SK-N-SH (cell line): ENCODE measurements at regions not wholly inside any gene's neighbourhood (a gene's known extent, or its start where the extent isn't known, plus 50 kb on each side); places are given as distances from the start of the nearest gene placed in this dataset.

Source experiments
- CTCF ChIA-PET: fragments of 300-600, 350-600 bp; formaldehyde crosslinking; extraction: SDS; loops from one replicate; lab custom pipeline; 2021; lab: Yijun Ruan, JAX
- POLR2A ChIA-PET: fragments of 350-600 bp; sonication (Branson Sonifier 250); formaldehyde crosslinking; extraction: SDS; loops from one replicate; lab custom pipeline; 2020; ENCODE audit warnings: antibody characterized with exemption, inconsistent platforms; lab: Yijun Ruan, JAX
- DNase-seq: peaks from one replicate; pipeline ENCODE4 v3.0.0; 2012
- H2AFZ ChIP-seq: fragments of 200-600 bp; sonication (generic); 2 replicates; pipeline ENCODE4 v1.8.1; 2016; ENCODE audit warnings: antibody characterized with exemption, mild to moderate bottlenecking, low read depth
- H3F3A ChIP-seq: fragments of 200-600 bp; sonication (generic); replicated peaks from 2 replicates; pipeline ENCODE3; 2016; ENCODE audit warnings: antibody characterized with exemption, mild to moderate bottlenecking; ENCODE audit not compliant: insufficient read depth
- H3K27ac ChIP-seq, 2 experiments: fragments of 200-500 bp in 1 of 2; fragments of 200-600 bp in 1 of 2; sonication (Bioruptor generic) in 1 of 2; sonication (generic), shearing (Covaris generic) in 1 of 2; 2 replicates each; pipeline versions ENCODE4 v1.5.1 to v1.6.1; 2014 to 2016; ENCODE audit warnings: low read depth in 2 of 2, inconsistent platforms in 1 of 2, low read length in 1 of 2, mild to moderate bottlenecking in 1 of 2, mixed read lengths in 1 of 2
- H3K27me3 ChIP-seq: fragments of 200-600 bp; sonication (generic), shearing (Covaris generic); 2 replicates; pipeline ENCODE4 v1.6.1; 2016; ENCODE audit warnings: mixed run types; ENCODE audit not compliant: insufficient read depth
- H3K36me3 ChIP-seq, 2 experiments: fragments of 200-500 bp in 1 of 2; fragments of 200-600 bp in 1 of 2; sonication (Bioruptor generic) in 1 of 2; sonication (generic) in 1 of 2; replicated peaks in 1 of 2; 2 replicates each; pipeline versions ENCODE3 to v1.5.1; 2014 to 2016; ENCODE audit warnings: low read length in 1 of 2, mild to moderate bottlenecking in 1 of 2; ENCODE audit not compliant: insufficient read depth in 2 of 2, control insufficient read depth in 1 of 2
- H3K4me1 ChIP-seq, 2 experiments: fragments of 200-500 bp in 1 of 2; fragments of 200-600 bp in 1 of 2; sonication (Bioruptor generic) in 1 of 2; sonication (generic), shearing (Covaris generic) in 1 of 2; 2 replicates each; pipeline versions ENCODE4 v1.5.1 to v1.6.1; 2014 to 2016; ENCODE audit warnings: low read depth in 1 of 2, low read length in 1 of 2, mixed run types in 1 of 2; ENCODE audit not compliant: insufficient read depth in 2 of 2, control insufficient read depth in 1 of 2
- H3K4me2 ChIP-seq: fragments of 200-600 bp; sonication (generic), shearing (Covaris generic); 2 replicates; pipeline ENCODE4 v1.6.1; 2017; ENCODE audit warnings: mixed run types
- H3K4me3 ChIP-seq, 2 experiments: fragments of 200-500 bp in 1 of 2; fragments of 200-600 bp in 1 of 2; sonication (Bioruptor generic) in 1 of 2; sonication (generic), shearing (Covaris generic) in 1 of 2; 2 replicates each; pipeline versions ENCODE4 v1.5.1 to v1.8.1; 2014 to 2016; ENCODE audit warnings: low read depth in 2 of 2, inconsistent platforms in 1 of 2, low read length in 1 of 2, mild to moderate bottlenecking in 1 of 2, mixed read lengths in 1 of 2, moderate library complexity in 1 of 2
- H3K79me2 ChIP-seq: fragments of 200-600 bp; sonication (generic); 2 replicates; pipeline ENCODE4 v1.8.1; 2017; ENCODE audit warnings: mild to moderate bottlenecking; ENCODE audit not compliant: insufficient read depth
- H3K9ac ChIP-seq: fragments of 200-600 bp; sonication (generic); 2 replicates; pipeline ENCODE4 v1.6.1; 2017; ENCODE audit warnings: mixed run types
- H3K9me2 ChIP-seq: fragments of 200-600 bp; sonication (generic); 2 replicates; pipeline ENCODE4 v1.6.1; 2017; ENCODE audit warnings: mixed run types
- H3K9me3 ChIP-seq: fragments of 200-600 bp; sonication (generic); 2 replicates; pipeline ENCODE4 v1.6.1; 2017; ENCODE audit warnings: mixed run types, mild to moderate bottlenecking, moderate library complexity
- H4K20me1 ChIP-seq: fragments of 200-600 bp; sonication (generic); 2 replicates; pipeline ENCODE4 v1.6.1; 2017; ENCODE audit warnings: mild to moderate bottlenecking, mixed run types; ENCODE audit not compliant: insufficient read depth
- CHD2 ChIP-seq: fragments of 150-350 bp; IDR thresholded peaks from 2 replicates; pipeline ENCODE4 v1.6.1; 2018; ENCODE audit warnings: low read length; ENCODE audit not compliant: partially characterized antibody
- ELF1 ChIP-seq: IDR thresholded peaks from 2 replicates; pipeline ENCODE4 v1.4.0; 2012
- FOSL2 ChIP-seq: IDR thresholded peaks from 2 replicates; pipeline ENCODE4 v1.4.0; 2012; ENCODE audit warnings: low read depth, mild to moderate bottlenecking, moderate library complexity, borderline replicate concordance
- GABPA ChIP-seq: IDR thresholded peaks from 2 replicates; pipeline ENCODE4 v1.4.0; 2012; ENCODE audit warnings: low read depth, mild to moderate bottlenecking
- GATA2 ChIP-seq: sonication (generic); formaldehyde crosslinking; IDR thresholded peaks from 2 replicates; pipeline ENCODE4 v1.5.0; 2020; ENCODE audit warnings: mild to moderate bottlenecking, missing genetic modification reagents
- JUND ChIP-seq: IDR thresholded peaks from 2 replicates; pipeline ENCODE4 v1.4.0; 2012
- MEF2A ChIP-seq: IDR thresholded peaks from 2 replicates; pipeline ENCODE4 v1.4.0; 2012; ENCODE audit warnings: low read depth, borderline replicate concordance
- MXI1 ChIP-seq: IDR thresholded peaks from 2 replicates; pipeline ENCODE4 v1.6.1; 2012; ENCODE audit warnings: mild to moderate bottlenecking, low read depth, low read length, improper control_type of control experiment
- RAD21 ChIP-seq: IDR thresholded peaks from 2 replicates; pipeline ENCODE4 v1.6.1; 2012; ENCODE audit warnings: mild to moderate bottlenecking, low read length
- RXRA ChIP-seq: IDR thresholded peaks from 2 replicates; pipeline ENCODE4 v1.4.0; 2012; ENCODE audit warnings: low read depth, mild to moderate bottlenecking, borderline replicate concordance
- USF1 ChIP-seq: IDR thresholded peaks from 2 replicates; pipeline ENCODE4 v1.4.0; 2012; ENCODE audit warnings: low read depth, borderline replicate concordance
- USF2 ChIP-seq: fragments of 150-350 bp; IDR thresholded peaks from 2 replicates; pipeline ENCODE4 v1.6.1; 2017; ENCODE audit warnings: antibody characterized with exemption, low read length, low read depth, borderline replicate concordance
- YY1 ChIP-seq: IDR thresholded peaks from 2 replicates; pipeline ENCODE4 v1.4.0; 2012; ENCODE audit warnings: low read depth, mild to moderate bottlenecking
- ZBTB33 ChIP-seq: IDR thresholded peaks from 2 replicates; pipeline ENCODE4 v1.4.0; 2012; ENCODE audit warnings: low read depth, borderline replicate concordance
- WGBS: methylation state at CpG from one replicate; pipeline ENCODE4 v1.1.6; 2017; ENCODE audit warnings: low lambda C conversion rate; 5-methylcytosine and 5-hydroxymethylcytosine counted together

GRCh38 chr3:13144163-13145023, 71.2 kb upstream of the IQSEC1 start (continued):
- TF ChIP-seq ZBTB33: no peak

- Histone ChIP-seq H3F3A (no peaks in the 10 kb centered on the region), H4K20me1 (no peaks in the 10 kb centered on the region), H3K4me3 (no peak overlapping the region), H3K27ac (no peak overlapping the region), H3K4me2 (no peak overlapping the region), H3K27me3 (no peaks in the 10 kb centered on the region), H3K9me2 (no peaks in the 10 kb centered on the region), H3K79me2 (no peaks in the 10 kb centered on the region), H3K36me3 (no peaks in the 10 kb centered on the region), H2AFZ (no peak overlapping the region), H3K4me1 (no peaks in the 10 kb centered on the region; a peak in 1 of 4 replicates), H3K9ac (no peak overlapping the region), H3K9me3 (no peaks in the 10 kb centered on the region)
- TF ChIP-seq ELF1 (no peak), USF1 (0 out of 2 replicates have a peak, but pooled peaks have one; percentile 9)
- ChIA-PET CTCF (interaction anchor here (1.0 kb wide), 1 partner anchor 11 kb away, joined by 3 read pairs; no protein-coding TSS in a partner anchor), POLR2A (no interaction called here)
- WGBS: 49% methylated on average over 5 of the region's 7 CpGs
- no peak for DNase-seq
Observed at GRCh38 chr3:13143381-13144004, 70.3 kb upstream of the IQSEC1 start.

- Histone ChIP-seq H4K20me1 (no peaks in the 10 kb centered on the region), H3K79me2 (no peaks in the 10 kb centered on the region), H3K27ac (no peak overlapping the region), H3K4me1 (no peaks in the 10 kb centered on the region), H2AFZ (no peak overlapping the region), H3K9me3 (no peaks in the 10 kb centered on the region), H3K27me3 (no peaks in the 10 kb centered on the region), H3K9me2 (no peaks in the 10 kb centered on the region), H3K9ac (no peak overlapping the region), H3K4me3 (no peak overlapping the region), H3K36me3 (no peaks in the 10 kb centered on the region), H3F3A (no peaks in the 10 kb centered on the region), H3K4me2 (no peak overlapping the region)
- ChIA-PET POLR2A (no interaction called here), CTCF (interaction anchor here (1.0 to 1.2 kb wide), 2 partner anchors 11 to 50 kb away, joined by 3 to 4 read pairs; no protein-coding TSS in a partner anchor)
- no peak for DNase-seq
- 52% methylated on average over 9 of the region's 9 CpGs for WGBS
- TF ChIP-seq USF1: no peak
- no peak for TF ChIP-seq YY1
- no peak for TF ChIP-seq MXI1
- no peak for TF ChIP-seq USF2
- no peak for TF ChIP-seq FOSL2
- no peak for TF ChIP-seq MEF2A
- no peak for TF ChIP-seq JUND
- TF ChIP-seq CHD2: no peak
- no peak for TF ChIP-seq GATA2 (CRISPR knock-in tag)
- TF ChIP-seq RXRA: no peak
- no peak for TF ChIP-seq GABPA
- TF ChIP-seq RAD21: no peak
Observed at GRCh38 chr3:13142552-13143380, 69.5 kb upstream of the IQSEC1 start.
